HepG2 (cell line): ENCODE measurements at regions not wholly inside any gene's neighbourhood (a gene's known extent, or its start where the extent isn't known, plus 50 kb on each side); places are given as distances from the start of the nearest gene placed in this dataset.

Source experiments
- ATAC-seq: fragments of 200-7000 bp; cut with Tn5 transposase; 3 replicates; pipeline ENCODE4 v1.9.1; 2020; ENCODE audit warnings: mild to moderate bottlenecking, moderate library complexity
- BruUV-seq: library from RNA; stranded (reverse); fragments of 400-500 nt; replicated peaks from 2 replicates; lab custom pipeline; 2021; lab: Mats Ljungman, UMichigan
- CTCF ChIA-PET: fragments of 300-600 bp; formaldehyde crosslinking; extraction: SDS; loops from one replicate; lab custom pipeline; 2021; ENCODE audit warnings: low total read pairs, inconsistent platforms, low intra/inter-chr PET ratio; lab: Yijun Ruan, JAX
- POLR2A ChIA-PET: fragments of 350-600 bp; sonication (Branson Sonifier 250); formaldehyde crosslinking; loops from one replicate; lab custom pipeline; 2020; ENCODE audit warnings: antibody characterized with exemption, inconsistent platforms; lab: Yijun Ruan, JAX
- DNase-seq: peaks from one replicate; pipeline ENCODE4 v3.0.0-alpha.2; 2015; ENCODE audit warnings: low spot score
- FAIRE-seq: peaks from 3 replicates; lab custom pipeline; 2011; peaks lifted over from hg19 to GRCh38; lab: Jason Lieb, UNC
- H2AFZ ChIP-seq: one replicate; pipeline ENCODE4 v1.6.1; 2011; ENCODE audit warnings: low read length, inconsistent platforms
- H3K27ac ChIP-seq: fragments of 300-600 bp; 3 replicates; pipeline ENCODE4 v1.8.0; 2011; ENCODE audit warnings: mixed run types, mild to moderate bottlenecking, mixed read lengths, low read length, inconsistent platforms; ENCODE audit not compliant: insufficient read depth; ENCODE audit errors: extremely low read length
- H3K27me3 ChIP-seq, 2 experiments: fragments of 200-600 bp in 1 of 2; 2 replicates in 1 of 2; 3 replicates in 1 of 2; pipeline versions ENCODE4 v1.6.0 to v1.8.0; 2011; ENCODE audit warnings: low read length in 2 of 2, mild to moderate bottlenecking in 2 of 2, moderate library complexity in 2 of 2, inconsistent platforms in 1 of 2; ENCODE audit not compliant: insufficient read depth in 2 of 2, control insufficient read depth in 1 of 2
- H3K36me3 ChIP-seq, 2 experiments: fragments of 200-600 bp in 1 of 2; replicated peaks in 1 of 2; 2 replicates in 1 of 2; 3 replicates in 1 of 2; pipeline versions ENCODE4 v1.5.1 to v1.8.0; 2011; ENCODE audit warnings: low read length in 2 of 2, inconsistent platforms in 1 of 2; ENCODE audit not compliant: insufficient read depth in 2 of 2, control insufficient read depth in 1 of 2
- H3K4me1 ChIP-seq: 2 replicates; pipeline ENCODE4 v1.5.1; 2012; ENCODE audit warnings: low read length, inconsistent platforms; ENCODE audit not compliant: insufficient read depth
- H3K4me2 ChIP-seq: 2 replicates; pipeline ENCODE4 v1.6.0; 2011; ENCODE audit warnings: low read depth, low read length, inconsistent platforms
- H3K4me3 ChIP-seq, 3 experiments: fragments of 200-600 bp in 1 of 3; sonication (generic), shearing (Covaris generic) in 1 of 3; replicated peaks in 1 of 3; 2 replicates each; pipeline ENCODE4 v1.5.1; 2011 to 2016; ENCODE audit warnings: low read length in 3 of 3, inconsistent platforms in 2 of 3, low read depth in 2 of 3, mild to moderate bottlenecking in 2 of 3, control low read depth in 1 of 3, mixed read lengths in 1 of 3; ENCODE audit not compliant: insufficient read depth in 1 of 3
- H3K79me2 ChIP-seq: one replicate; pipeline ENCODE4 v1.6.1; 2011; ENCODE audit warnings: low read length, inconsistent platforms; ENCODE audit not compliant: insufficient read depth
- H3K9ac ChIP-seq: 2 replicates; pipeline ENCODE4 v1.6.0; 2011; ENCODE audit warnings: mild to moderate bottlenecking, low read depth, low read length, inconsistent platforms; ENCODE audit not compliant: insufficient read depth
- H3K9me3 ChIP-seq: 2 replicates; pipeline ENCODE4 v1.5.1; 2012; ENCODE audit warnings: mild to moderate bottlenecking, low read length
- H4K20me1 ChIP-seq: 2 replicates; pipeline ENCODE4 v1.6.0; 2011; ENCODE audit warnings: inconsistent platforms, mild to moderate bottlenecking, low read length, moderate library complexity; ENCODE audit not compliant: insufficient read depth
- BCLAF1 ChIP-seq: fragments of 450-650 bp; IDR thresholded peaks from 2 replicates; pipeline ENCODE4 v1.6.1; 2017; ENCODE audit warnings: mild to moderate bottlenecking
- CC2D1A ChIP-seq: sonication (generic); formaldehyde crosslinking; IDR thresholded peaks from 2 replicates; pipeline ENCODE4 v1.8.1; 2023; ENCODE audit warnings: mild to moderate bottlenecking, missing genetic modification reagents
- ELK4 ChIP-seq: sonication (generic); formaldehyde crosslinking; IDR thresholded peaks from 2 replicates; pipeline ENCODE4 v1.9.0; 2021; ENCODE audit warnings: missing genetic modification reagents, borderline replicate concordance
- FOXK2 ChIP-seq: fragments of 450-650 bp; IDR thresholded peaks from 2 replicates; pipeline ENCODE4 v1.6.1; 2016
- GATA4 ChIP-seq: sonication (generic); IDR thresholded peaks from 2 replicates; pipeline ENCODE4 v1.6.1; 2016; ENCODE audit warnings: antibody characterized with exemption, low read depth, borderline replicate concordance
- KDM3A ChIP-seq: IDR thresholded peaks from 2 replicates; pipeline ENCODE4 v1.6.1; 2018; ENCODE audit warnings: low read depth, missing compliant biosample characterization
- NCOR1 ChIP-seq: fragments of 200-600 bp; sonication (generic); IDR thresholded peaks from 2 replicates; pipeline ENCODE4 v1.7.0; 2017; ENCODE audit warnings: antibody characterized with exemption, low read length, borderline replicate concordance
- NFIB ChIP-seq: sonication (generic); formaldehyde crosslinking; IDR thresholded peaks from 2 replicates; pipeline ENCODE4 v1.9.0; 2021; ENCODE audit warnings: missing genetic modification reagents, mild to moderate bottlenecking, borderline replicate concordance
- NFRKB ChIP-seq: fragments of 450-650 bp; IDR thresholded peaks from 2 replicates; pipeline ENCODE4 v1.6.1; 2017
- NR3C1 ChIP-seq: sonication (generic); formaldehyde crosslinking; IDR thresholded peaks from 2 replicates; pipeline ENCODE4 v1.4.0; 2020; ENCODE audit warnings: missing genetic modification reagents
- POLR2AphosphoS2 ChIP-seq: IDR thresholded peaks from 2 replicates; pipeline ENCODE4 v1.6.1; 2011; ENCODE audit warnings: low read depth, low read length, improper control_type of control experiment
- SETDB1 ChIP-seq: sonication (generic); formaldehyde crosslinking; IDR thresholded peaks from 2 replicates; pipeline ENCODE4 v1.5.1; 2020; ENCODE audit warnings: missing genetic modification reagents, mild to moderate bottlenecking, borderline replicate concordance
- STAT5B ChIP-seq: sonication (generic); formaldehyde crosslinking; IDR thresholded peaks from 2 replicates; pipeline ENCODE4 v1.4.0; 2020; ENCODE audit warnings: missing genetic modification reagents
- TOPORS ChIP-seq: sonication (generic); formaldehyde crosslinking; IDR thresholded peaks from 2 replicates; pipeline ENCODE4 v1.8.0; 2023; ENCODE audit warnings: mild to moderate bottlenecking, missing genetic modification reagents
- U2AF2 ChIP-seq: fragments of 200-400 bp; formaldehyde crosslinking; IDR thresholded peaks from 2 replicates; pipeline ENCODE4 v1.6.1; 2017; ENCODE audit warnings: low read depth, mild to moderate bottlenecking, low read length
- ZFP41 ChIP-seq: sonication (generic); formaldehyde crosslinking; IDR thresholded peaks from 2 replicates; pipeline ENCODE4 v1.4.0; 2020; ENCODE audit warnings: mild to moderate bottlenecking, missing genetic modification reagents, borderline replicate concordance
- ZNF263 ChIP-seq: sonication (generic); formaldehyde crosslinking; IDR thresholded peaks from 2 replicates; pipeline ENCODE4 v1.4.0; 2020; ENCODE audit warnings: missing genetic modification reagents
- ZNF335 ChIP-seq: sonication (generic); formaldehyde crosslinking; IDR thresholded peaks from 2 replicates; pipeline ENCODE4 v1.4.0; 2020; ENCODE audit warnings: missing genetic modification reagents
- ZNF33A ChIP-seq: sonication (generic); formaldehyde crosslinking; IDR thresholded peaks from 2 replicates; pipeline ENCODE4 v1.5.1; 2020; ENCODE audit warnings: missing genetic modification reagents, mild to moderate bottlenecking, moderate library complexity, borderline replicate concordance
- WGBS: methylation state at CpG from one replicate; pipeline ENCODE4 v1.1.6; 2017; ENCODE audit warnings: low lambda C conversion rate; 5-methylcytosine and 5-hydroxymethylcytosine counted together
- in situ Hi-C: cut with HindIII; loops from 2 replicates; pipeline ENCODE4 v1.10.0; 2017; ENCODE audit warnings: low pct_unique_long_range_greater_than_20kb; ENCODE audit not compliant: extremely low pct_ligation_motif_present
- intact Hi-C: fragments of 100-400 bp; cut with micrococcal nuclease; formaldehyde crosslinking; loops from one replicate; pipeline ENCODE4 v1.10.0; 2022; ENCODE audit not compliant: unreplicated experiment

GRCh38 chr22:44410451-44410991 is 87.5 kb downstream of the RTL6 start:
- no peak for TF ChIP-seq KDM3A (CRISPR knock-in tag)
- TF ChIP-seq TOPORS (CRISPR knock-in tag), result no peak
- TF ChIP-seq ZNF33A (CRISPR knock-in tag), result no peak
- no peak for TF ChIP-seq ZFP41 (CRISPR knock-in tag)
- no peak for TF ChIP-seq ZNF263 (CRISPR knock-in tag)
- TF ChIP-seq FOXK2, result no peak
- no peak for TF ChIP-seq NFRKB
- TF ChIP-seq STAT5B (CRISPR knock-in tag), result no peak
- TF ChIP-seq GATA4, result no peak
- no peak for TF ChIP-seq SETDB1
- no peak for TF ChIP-seq POLR2AphosphoS2
- no peak for TF ChIP-seq ELK4 (CRISPR knock-in tag)
- TF ChIP-seq NFIB (CRISPR knock-in tag), result no peak
- TF ChIP-seq NCOR1, result no peak
- TF ChIP-seq U2AF2, result no peak
- TF ChIP-seq NR3C1 (CRISPR knock-in tag), result no peak
- TF ChIP-seq CC2D1A (CRISPR knock-in tag), result no peak
- TF ChIP-seq ZNF335 (CRISPR knock-in tag), result no peak
- TF ChIP-seq BCLAF1, result no peak
- Histone ChIP-seq H3K79me2 (no peaks in the 10 kb centered on the region), H3K27me3 (peaks cover 11 to 56% of the 10 kb centered on the region in 2 experiments), H4K20me1 (no peaks in the 10 kb centered on the region), H3K4me1 (peaks cover 20% of the 10 kb centered on the region), H3K36me3 (no peaks in the 10 kb centered on the region), H3K4me3 (no peak overlapping the region), H3K27ac (no peak overlapping the region), H3K9me3 (no peaks in the 10 kb centered on the region), H3K9ac (no peak overlapping the region), H2AFZ (no peak overlapping the region), H3K4me2 (no peak overlapping the region)
- DNase-seq (no peak), ATAC-seq (no peak), FAIRE-seq (no peak)
- intact Hi-C loops (no loop called here), in situ Hi-C loops (no loop called here)
- POLR2A ChIA-PET, result no interaction called here
- CTCF ChIA-PET, result no interaction called here
- BruUV-seq, result no TSS peak
- 22% methylated on average over 6 of the region's 16 CpGs for WGBS
